GM21619 (cell line): ENCODE measurements at regions not wholly inside any gene's neighbourhood (a gene's known extent, or its start where the extent isn't known, plus 50 kb on each side); places are given as distances from the start of the nearest gene placed in this dataset.
"Not testable (repeated sequence)": the region's sequence is repeated elsewhere in the genome, so short reads cannot be mapped to it uniquely, and the experiment has no call there.

Experiments used
- ATAC-seq: cut with Tn5 transposase; IDR thresholded peaks from one replicate; pipeline ENCODE4 v1.9.1; 2021; ENCODE audit not compliant: unreplicated experiment

DNA sequence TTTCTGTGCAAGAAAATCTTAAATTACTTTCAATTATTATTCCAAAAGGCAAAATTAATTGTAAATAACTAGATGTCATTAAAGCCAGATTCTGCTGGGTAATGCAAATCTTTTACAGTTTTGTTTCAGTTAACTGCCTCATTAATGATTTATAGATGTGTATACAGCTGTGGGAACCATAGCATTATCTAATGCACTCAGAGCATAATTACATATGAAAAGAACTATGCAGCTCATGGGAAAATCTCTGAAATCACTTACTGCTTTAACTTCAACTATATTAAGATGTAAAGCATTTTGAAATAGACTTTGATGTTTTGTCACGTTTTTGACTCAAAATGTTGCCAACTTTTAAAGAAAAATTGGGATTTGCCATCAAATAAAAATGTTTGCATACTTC, 630.3 kb upstream of the KLHL4 start:
- no peak for ATAC-seq

DNA sequence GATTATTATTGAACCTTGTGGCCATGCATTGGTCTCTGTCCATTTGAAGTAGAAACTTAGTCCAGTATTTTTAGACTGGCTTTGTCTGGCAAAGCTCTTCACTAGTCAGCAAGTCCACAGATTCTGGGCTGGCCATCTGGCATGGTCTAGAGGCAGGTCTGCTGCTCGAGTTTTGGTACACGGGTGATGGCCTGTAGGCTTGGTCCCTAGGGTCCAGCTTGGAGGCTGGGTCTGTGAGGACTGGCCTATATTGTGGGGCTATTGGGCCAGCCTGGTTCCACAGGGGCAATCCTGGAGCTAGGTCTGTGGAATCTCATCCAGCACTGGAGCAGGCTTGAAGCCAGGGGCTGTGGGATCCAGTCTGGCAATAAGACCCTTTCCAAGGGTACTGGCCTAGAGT, 607.6 kb upstream of the KLHL4 start:
- ATAC-seq, result no peak

GRCh38 chrX:86910602-86911311, 606.8 kb upstream of the KLHL4 start:
- no peak for ATAC-seq

DNA sequence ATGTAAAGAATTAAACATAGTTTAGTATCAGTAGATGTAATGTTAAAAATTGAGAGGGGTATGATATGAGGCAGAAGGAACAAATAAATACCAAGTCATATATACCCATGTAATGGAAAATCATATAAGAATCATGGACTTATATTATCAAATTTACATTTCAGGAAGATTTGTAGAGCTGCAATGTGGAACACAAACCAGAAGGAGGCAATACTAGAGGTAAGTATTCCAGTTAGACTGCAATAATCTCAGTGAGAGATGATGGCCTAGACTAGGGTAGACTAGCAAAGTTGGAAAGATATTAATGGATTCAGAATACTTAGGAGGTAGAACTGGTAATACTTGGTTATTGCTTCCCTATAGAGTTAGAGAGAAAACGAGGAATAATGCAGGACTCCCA, 603.0 kb upstream of the KLHL4 start:
- no peak for ATAC-seq

DNA sequence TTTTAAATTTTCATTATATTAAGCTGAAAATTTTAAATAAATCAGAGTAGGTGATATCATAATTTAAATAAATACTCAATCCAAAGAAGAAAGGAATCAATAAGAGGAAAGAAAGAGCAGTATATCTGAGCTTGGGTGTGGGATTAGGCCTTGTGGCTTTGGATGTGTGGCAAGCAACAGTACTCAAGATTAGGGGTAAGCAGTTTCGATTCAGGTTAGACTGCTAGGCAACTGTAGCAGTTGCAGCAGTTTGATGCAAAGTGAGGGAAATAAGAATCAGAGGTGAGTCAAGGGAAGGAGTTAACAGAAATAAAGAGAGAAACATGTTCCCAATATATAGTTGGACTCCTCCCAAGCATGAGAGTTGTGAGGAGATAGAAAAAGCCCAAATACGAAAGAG, 599.6 kb upstream of the KLHL4 start:
- no peak for ATAC-seq

- no peak for ATAC-seq
Measured at GRCh38 chrX:86930419-86930818, 587.2 kb upstream of the KLHL4 start.

- no peak for ATAC-seq
Measured at GRCh38 chrX:86935988-86936387, 581.6 kb upstream of the KLHL4 start.

DNA sequence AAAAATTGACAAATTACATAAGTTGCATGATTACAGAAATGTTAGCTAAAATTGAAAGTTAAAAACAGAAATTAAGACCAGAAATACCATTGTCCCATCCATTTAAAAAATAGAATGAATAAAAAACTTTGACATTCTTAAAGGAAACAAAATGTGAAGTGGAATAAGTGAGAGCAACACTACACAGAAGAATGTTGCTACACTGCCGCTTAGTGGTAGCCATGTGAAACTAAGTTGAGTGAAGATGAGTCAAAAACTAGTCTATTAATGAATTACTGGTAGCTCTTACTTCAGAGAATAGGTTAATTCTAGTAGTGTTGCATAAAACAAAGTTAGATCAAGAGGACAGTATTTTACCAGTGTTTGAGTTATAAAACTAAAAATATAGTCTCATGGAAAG, 571.0 kb upstream of the KLHL4 start:
- peak; percentile 74 for ATAC-seq

DNA sequence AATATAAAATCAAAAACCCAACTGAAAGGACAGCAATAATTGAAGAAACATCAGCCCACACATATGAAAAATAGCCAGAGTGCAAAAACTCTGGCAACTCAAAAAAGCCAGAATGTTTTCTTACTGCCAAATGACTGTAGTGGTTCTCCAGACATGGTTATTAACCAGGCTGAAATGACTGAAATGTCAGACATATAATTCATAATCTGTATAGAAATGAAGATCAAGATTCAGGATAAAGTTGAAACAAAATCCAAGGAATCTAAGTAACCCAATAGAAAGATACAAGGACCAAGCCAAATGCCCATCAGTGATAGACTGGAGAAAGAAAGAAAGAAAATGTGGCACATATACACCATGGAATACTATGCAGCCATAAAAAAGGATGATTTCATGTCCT, 553.3 kb upstream of the KLHL4 start:
- no peak for ATAC-seq

GRCh38 chrX:86981326-86981879, 536.2 kb upstream of the KLHL4 start:
- ATAC-seq, result no peak

- not testable (repeated sequence) for ATAC-seq
Measured at GRCh38 chrX:86987351-86987750, 530.3 kb upstream of the KLHL4 start.

DNA sequence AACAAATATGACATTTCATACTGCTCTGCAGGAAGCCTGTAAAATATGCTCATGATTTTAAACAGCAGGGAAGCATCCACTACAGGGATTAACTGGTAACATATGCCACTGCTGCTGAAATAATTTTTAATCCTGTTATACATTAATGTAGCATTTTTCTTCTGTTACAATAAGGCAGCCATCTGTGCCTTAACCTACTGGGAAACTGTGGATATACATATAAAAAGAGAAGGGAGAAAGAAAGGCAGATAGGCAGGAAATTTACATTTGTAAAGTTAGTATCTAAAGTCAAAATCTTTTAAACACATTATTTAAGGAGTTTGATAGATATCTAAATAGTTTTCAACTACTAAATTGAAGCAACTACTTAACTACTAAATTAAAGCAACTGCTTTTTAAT, 514.6 kb upstream of the KLHL4 start:
- ATAC-seq, result no peak

DNA sequence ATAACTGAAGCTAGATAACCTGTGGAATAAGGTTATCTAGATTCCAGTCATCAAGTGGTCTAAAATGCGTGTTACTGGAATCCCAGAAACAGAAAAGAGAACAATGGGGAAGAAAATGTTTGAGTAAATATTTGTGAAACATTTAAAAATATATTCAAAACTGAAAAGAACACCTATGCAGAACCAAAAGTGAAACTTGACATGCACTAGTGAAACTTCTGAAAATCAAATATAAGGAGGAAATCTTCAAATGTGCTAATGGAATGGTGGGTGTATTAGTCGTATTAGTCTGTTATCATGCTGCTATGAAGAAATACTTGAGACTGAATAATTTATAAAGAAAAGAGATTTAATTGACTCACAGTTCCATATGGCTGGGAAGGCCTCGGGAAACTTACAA, 512.4 kb upstream of the KLHL4 start:
- no peak for ATAC-seq

GRCh38 chrX:87005885-87006284, 511.7 kb upstream of the KLHL4 start:
- no peak for ATAC-seq

- no peak for ATAC-seq
Measured at GRCh38 chrX:87006561-87006960, 511.0 kb upstream of the KLHL4 start.

DNA sequence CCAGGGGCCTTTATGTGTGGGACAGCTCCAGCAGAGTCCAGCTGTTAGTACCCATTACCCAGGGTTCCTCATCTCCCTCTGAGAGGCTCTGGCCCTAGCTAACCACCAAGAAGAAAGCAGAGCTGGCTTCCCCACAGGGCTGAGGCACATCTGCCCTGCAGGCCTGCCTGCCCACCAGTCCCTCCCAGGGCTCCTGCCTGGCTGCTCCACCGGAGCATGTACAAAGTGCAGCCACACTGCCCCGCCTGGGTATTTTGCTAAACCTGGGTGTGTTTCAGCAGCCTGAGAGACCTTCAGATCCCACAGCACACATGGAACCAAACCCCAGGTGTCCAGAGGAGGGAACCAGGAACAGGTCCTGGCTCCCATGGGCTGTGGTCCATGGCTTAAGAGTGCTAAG, 500.4 kb upstream of the KLHL4 start:
- no peak for ATAC-seq

- not testable (repeated sequence) for ATAC-seq
Measured at GRCh38 chrX:87033115-87033514, 484.5 kb upstream of the KLHL4 start.

DNA sequence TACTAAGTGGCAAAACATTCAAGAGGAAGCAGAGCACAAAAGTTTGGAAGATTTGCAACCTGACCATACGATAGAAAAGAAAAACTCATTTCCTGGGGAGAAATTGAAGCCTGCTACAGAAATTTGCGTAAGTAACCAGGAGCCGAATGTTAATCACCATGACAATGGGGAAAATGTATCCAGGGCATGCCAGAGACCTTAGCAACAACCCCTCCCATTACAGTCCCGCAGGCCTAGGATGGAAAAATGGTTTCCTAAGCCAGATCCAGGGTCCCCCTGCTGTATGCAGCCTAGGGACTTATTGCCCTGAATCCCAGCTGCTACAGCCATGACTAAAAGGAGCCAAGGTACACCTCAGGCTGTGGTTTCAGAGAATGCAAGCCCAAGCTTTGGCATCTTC, 472.2 kb upstream of the KLHL4 start:
- ATAC-seq, result no peak

DNA sequence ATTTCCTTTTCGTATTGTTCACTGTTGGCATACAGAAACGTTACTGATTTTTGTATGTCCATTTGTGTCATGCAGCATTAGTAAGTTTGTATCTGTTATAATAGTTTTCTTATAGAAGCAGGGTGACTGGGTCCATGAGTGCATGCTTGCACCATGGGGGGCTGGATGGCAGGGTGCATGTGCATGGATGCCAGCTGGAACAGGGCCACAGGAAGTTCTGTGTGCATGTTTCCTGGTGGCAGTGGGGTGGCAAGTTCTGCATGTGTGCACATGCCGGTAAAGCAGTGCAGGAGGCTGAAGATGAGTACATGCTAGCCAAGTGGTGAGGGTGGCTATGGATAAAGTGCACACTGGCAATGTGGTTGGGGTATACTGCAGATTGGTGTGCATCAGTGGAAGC, 468.0 kb upstream of the KLHL4 start:
- no peak for ATAC-seq

GRCh38 chrX:87063642-87064041, 454.0 kb upstream of the KLHL4 start:
- no peak for ATAC-seq

DNA sequence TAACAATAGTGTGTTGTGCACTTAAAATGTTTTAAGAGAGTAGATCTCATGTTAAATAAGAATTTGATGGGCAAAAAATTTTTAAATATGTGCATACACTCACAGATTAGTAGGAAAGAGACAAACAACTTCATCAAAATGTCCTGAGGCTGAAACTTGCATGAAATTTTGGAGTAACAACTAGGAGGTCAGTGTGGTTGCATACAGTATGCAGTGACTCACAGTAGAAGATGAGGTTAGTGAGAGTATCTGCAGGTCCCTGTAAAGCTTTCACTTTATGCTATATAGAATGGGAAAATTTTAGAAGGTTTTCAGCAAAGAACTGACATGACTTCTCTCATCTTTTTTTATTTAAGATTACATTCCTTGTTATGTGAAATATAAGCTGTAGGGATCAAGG, 453.1 kb upstream of the KLHL4 start:
- ATAC-seq, result no peak

GRCh38 chrX:87067795-87068369, 449.7 kb upstream of the KLHL4 start:
- no peak for ATAC-seq

GRCh38 chrX:87078231-87078630, 439.4 kb upstream of the KLHL4 start:
- ATAC-seq, result no peak
